ENCODE measurements at regions not wholly inside any gene's neighbourhood (a gene's known extent, or its start where the extent isn't known, plus 50 kb on each side); places are given as distances from the start of the nearest gene placed in this dataset.

GRCh38 chr16:59783191-59783590, 1049.1 kb upstream of the GOT2 start:
- no peak for TF ChIP-seq EZH2 (IDR thresholded peaks at IDR 0.05; ENCODE audit: low read length, unreplicated experiment)
- TF ChIP-seq CTCF (conservative IDR thresholded peaks at IDR 0.05; ENCODE audit: low read depth, low read length), result no peak
- no peak for TF ChIP-seq EZH2phosphoT487 (IDR thresholded peaks at IDR 0.05; ENCODE audit: borderline replicate concordance, low read length)
- Histone ChIP-seq H3K9me2 (replicated peaks; ENCODE audit: low read length) (no peaks in the 10 kb centered on the region), H3K4me1 (ENCODE audit: insufficient read depth, low read length) (no peaks in the 10 kb centered on the region), H3K9me3 (ENCODE audit: low read length) (no peaks in the 10 kb centered on the region), H4K20me1 (ENCODE audit: low read length) (no peaks in the 10 kb centered on the region), H3F3A (ENCODE audit: low read length, unreplicated experiment) (no peaks in the 10 kb centered on the region), H3K27me3 (ENCODE audit: low read length) (no peaks in the 10 kb centered on the region), H3K4me3 (ENCODE audit: low read length) (no peak overlapping the region), H3K36me3 (ENCODE audit: low read depth, low read length) (no peaks in the 10 kb centered on the region), H3K27ac (ENCODE audit: low read length) (no peak overlapping the region), H3K4me2 (ENCODE audit: low read length) (no peak overlapping the region), H3K9ac (ENCODE audit: low read length) (no peak overlapping the region), H2AFZ (ENCODE audit: low read length) (no peak overlapping the region), H3K79me2 (ENCODE audit: low read length) (no peaks in the 10 kb centered on the region)
- ChIA-PET CTCF (no interaction called here), POLR2A (ENCODE audit: unreplicated experiment) (no interaction called here)
- ATAC-seq (no peak), DNase-seq (peak; percentile 41)
- no TSS peak for BruUV-seq (replicated peaks)
- intact Hi-C loops (cut with micrococcal nuclease), result no loop called here

GRCh38 chr16:59773330-59773729, 1039.2 kb upstream of the GOT2 start:
- DNase-seq, result no peak
- Histone ChIP-seq H3K4me3 (ENCODE audit: low read length) (no peak overlapping the region), H3K36me3 (ENCODE audit: low read depth, low read length) (no peaks in the 10 kb centered on the region), H3K4me2 (ENCODE audit: low read length) (no peak overlapping the region), H3K27me3 (ENCODE audit: low read length) (no peaks in the 10 kb centered on the region), H3K9ac (ENCODE audit: low read length) (no peak overlapping the region), H2AFZ (ENCODE audit: low read length) (no peak overlapping the region), H4K20me1 (ENCODE audit: low read length) (no peaks in the 10 kb centered on the region), H3F3A (ENCODE audit: low read length, unreplicated experiment) (no peaks in the 10 kb centered on the region), H3K79me2 (ENCODE audit: low read length) (no peaks in the 10 kb centered on the region), H3K9me3 (ENCODE audit: low read length) (no peaks in the 10 kb centered on the region), H3K27ac (ENCODE audit: low read length) (no peak overlapping the region), H3K4me1 (ENCODE audit: insufficient read depth, low read length) (no peaks in the 10 kb centered on the region), H3K9me2 (replicated peaks; ENCODE audit: low read length) (no peaks in the 10 kb centered on the region)
- no peak for ATAC-seq
- ChIA-PET POLR2A (ENCODE audit: unreplicated experiment) (no interaction called here), CTCF (no interaction called here)
- no peak for TF ChIP-seq EZH2 (IDR thresholded peaks at IDR 0.05; ENCODE audit: low read length, unreplicated experiment)
- TF ChIP-seq EZH2phosphoT487 (IDR thresholded peaks at IDR 0.05; ENCODE audit: borderline replicate concordance, low read length), result no peak
- no peak for TF ChIP-seq CTCF (conservative IDR thresholded peaks at IDR 0.05; ENCODE audit: low read depth, low read length)
- intact Hi-C loops (cut with micrococcal nuclease), result no loop called here
- no TSS peak for BruUV-seq (replicated peaks)

GRCh38 chr16:59759296-59759695, 1025.2 kb upstream of the GOT2 start:
- POLR2A ChIA-PET (ENCODE audit: unreplicated experiment), result no interaction called here
- Histone ChIP-seq H3K4me1 (ENCODE audit: insufficient read depth, low read length) (no peaks in the 10 kb centered on the region), H3F3A (ENCODE audit: low read length, unreplicated experiment) (no peaks in the 10 kb centered on the region), H3K9me3 (ENCODE audit: low read length) (no peaks in the 10 kb centered on the region), H4K20me1 (ENCODE audit: low read length) (no peaks in the 10 kb centered on the region), H3K4me2 (ENCODE audit: low read length) (no peak overlapping the region), H2AFZ (ENCODE audit: low read length) (no peak overlapping the region), H3K27me3 (ENCODE audit: low read length) (no peaks in the 10 kb centered on the region; the same call in 1 of the 2 replicates), H3K9ac (ENCODE audit: low read length) (no peak overlapping the region), H3K36me3 (ENCODE audit: low read depth, low read length) (no peaks in the 10 kb centered on the region), H3K9me2 (replicated peaks; ENCODE audit: low read length) (no peaks in the 10 kb centered on the region), H3K27ac (ENCODE audit: low read length) (no peak overlapping the region), H3K4me3 (ENCODE audit: low read length) (no peak overlapping the region), H3K79me2 (ENCODE audit: low read length) (no peaks in the 10 kb centered on the region)
- DNase-seq (no peak), ATAC-seq (no peak)
- TF ChIP-seq CTCF (conservative IDR thresholded peaks at IDR 0.05; ENCODE audit: low read depth, low read length) (no peak), EZH2 (IDR thresholded peaks at IDR 0.05; ENCODE audit: low read length, unreplicated experiment) (no peak), EZH2phosphoT487 (IDR thresholded peaks at IDR 0.05; ENCODE audit: borderline replicate concordance, low read length) (no peak)
- intact Hi-C loops (cut with micrococcal nuclease), result no loop called here
- BruUV-seq (replicated peaks), result no TSS peak
- CTCF ChIA-PET, result no interaction called here

All from PC-3 (cell line).